Ovary (tissue), 7 donors: ENCODE measurements at regions not wholly inside any gene's neighbourhood (a gene's known extent, or its start where the extent isn't known, plus 50 kb on each side); places are given as distances from the start of the nearest gene placed in this dataset.

ENCODE experiments used
- DNase-seq, 5 donors: peaks; one replicate each; pipeline ENCODE4 v3.0.0-alpha.2; 2019 to 2020
- H3K27ac ChIP-seq, 2 donors: fragments of 200-600 bp; one replicate each; pipeline versions ENCODE4 v1.5.1 to v1.8.0; 2019 to 2022
- H3K27me3 ChIP-seq: fragments of 200-600 bp; one replicate; pipeline ENCODE4 v1.8.0; 2022
- H3K36me3 ChIP-seq: fragments of 200-600 bp; sonication (generic); one replicate; pipeline ENCODE4 v1.5.1; 2019
- H3K4me1 ChIP-seq: one replicate; pipeline ENCODE4 v1.8.1; 2013; ENCODE audit warnings: mild to moderate bottlenecking, moderate library complexity; ENCODE audit not compliant: insufficient read depth
- H3K4me3 ChIP-seq: fragments of 200-600 bp; sonication (generic); one replicate; pipeline ENCODE4 v1.5.1; 2017
- H3K9me3 ChIP-seq, 2 donors: fragments of 200-600 bp in 1 of 2; sonication (generic) in 1 of 2; one replicate each; pipeline versions ENCODE4 v1.5.1 to v1.8.1; 2013 to 2019; ENCODE audit warnings: mild to moderate bottlenecking in 1 of 2, moderate library complexity in 1 of 2
- EP300 ChIP-seq: sonication (generic); formaldehyde crosslinking; IDR thresholded peaks from one replicate; pipeline ENCODE4 v1.6.1; 2017; ENCODE audit warnings: antibody characterized with exemption
- POLR2A ChIP-seq: fragments of 450-650 bp; IDR thresholded peaks from one replicate; pipeline ENCODE4 v1.6.1; 2017; ENCODE audit warnings: antibody characterized with exemption, mild to moderate bottlenecking, moderate library complexity
- WGBS, 3 donors: extraction: QIAGEN DNeasy Blood & Tissue Kit in 1 of 3; methylation state at CpG; one replicate each; pipeline versions ENCODE4 v1.1.5 to v1.1.7; 2013 to 2017; 5-methylcytosine and 5-hydroxymethylcytosine counted together
- intact Hi-C, 4 donors: fragments of 100-400 bp; cut with DNase I; formaldehyde crosslinking; loops; one replicate each; pipeline versions ENCODE4 v1.11.0 to v1.15.1; 2022 to 2023
- TF ChIP-seq, protein P1 (sequence below), 3 donors: fragments of 450-650 bp in 2 of 3; fragments of 200-600 bp in 1 of 3; IDR thresholded peaks; one replicate each; pipeline versions ENCODE4 v1.5.1 to v1.8.0; 2016 to 2022; ENCODE audit warnings: antibody characterized with exemption in 3 of 3, mild to moderate bottlenecking in 1 of 3
- donor health status: DM: no; HTN: no; CAD: no; lungs with moderate emphysema.
- donor health status: DM: no; HTN: no; CAD: no.
- donor health status: Bipolar disorder and iron deficiency.
- donor health status: DM: no; HTN: no; CAD: no.
- donor health status: DM: yes; HTN: yes; CAD: no.

- no peak for DNase-seq
- Histone ChIP-seq H3K9me3 (no peaks in the 10 kb centered on the region), H3K27ac (no peak overlapping the region), H3K4me3 (no peak overlapping the region), H3K4me1 (no peaks in the 10 kb centered on the region), H3K27me3 (no peaks in the 10 kb centered on the region), H3K36me3 (no peaks in the 10 kb centered on the region)
- TF ChIP-seq EP300 (no peak), POLR2A (no peak)
- TF ChIP-seq, protein P1, sequence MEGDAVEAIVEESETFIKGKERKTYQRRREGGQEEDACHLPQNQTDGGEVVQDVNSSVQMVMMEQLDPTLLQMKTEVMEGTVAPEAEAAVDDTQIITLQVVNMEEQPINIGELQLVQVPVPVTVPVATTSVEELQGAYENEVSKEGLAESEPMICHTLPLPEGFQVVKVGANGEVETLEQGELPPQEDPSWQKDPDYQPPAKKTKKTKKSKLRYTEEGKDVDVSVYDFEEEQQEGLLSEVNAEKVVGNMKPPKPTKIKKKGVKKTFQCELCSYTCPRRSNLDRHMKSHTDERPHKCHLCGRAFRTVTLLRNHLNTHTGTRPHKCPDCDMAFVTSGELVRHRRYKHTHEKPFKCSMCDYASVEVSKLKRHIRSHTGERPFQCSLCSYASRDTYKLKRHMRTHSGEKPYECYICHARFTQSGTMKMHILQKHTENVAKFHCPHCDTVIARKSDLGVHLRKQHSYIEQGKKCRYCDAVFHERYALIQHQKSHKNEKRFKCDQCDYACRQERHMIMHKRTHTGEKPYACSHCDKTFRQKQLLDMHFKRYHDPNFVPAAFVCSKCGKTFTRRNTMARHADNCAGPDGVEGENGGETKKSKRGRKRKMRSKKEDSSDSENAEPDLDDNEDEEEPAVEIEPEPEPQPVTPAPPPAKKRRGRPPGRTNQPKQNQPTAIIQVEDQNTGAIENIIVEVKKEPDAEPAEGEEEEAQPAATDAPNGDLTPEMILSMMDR (IDR thresholded peaks at IDR 0.05), result no peak
- intact Hi-C loops, result no loop called here
Measured at GRCh38 chr5:118043531-118043930, 944.8 kb downstream of the DTWD2 start.

GRCh38 chr5:118042076-118042475 is 946.3 kb downstream of the DTWD2 start:
- Histone ChIP-seq H3K36me3 (no peaks in the 10 kb centered on the region), H3K27me3 (no peaks in the 10 kb centered on the region), H3K9me3 (no peaks in the 10 kb centered on the region), H3K4me3 (no peak overlapping the region), H3K27ac (no peak overlapping the region), H3K4me1 (no peaks in the 10 kb centered on the region)
- DNase-seq, result no peak
- 84 to 89% (median 89%) methylated on average over 2 of the region's 2 CpGs for WGBS, 3 donors
- TF ChIP-seq POLR2A (no peak), EP300 (no peak)
- TF ChIP-seq, protein P1 (IDR thresholded peaks at IDR 0.05), result no peak
- intact Hi-C loops, result no loop called here

DNA sequence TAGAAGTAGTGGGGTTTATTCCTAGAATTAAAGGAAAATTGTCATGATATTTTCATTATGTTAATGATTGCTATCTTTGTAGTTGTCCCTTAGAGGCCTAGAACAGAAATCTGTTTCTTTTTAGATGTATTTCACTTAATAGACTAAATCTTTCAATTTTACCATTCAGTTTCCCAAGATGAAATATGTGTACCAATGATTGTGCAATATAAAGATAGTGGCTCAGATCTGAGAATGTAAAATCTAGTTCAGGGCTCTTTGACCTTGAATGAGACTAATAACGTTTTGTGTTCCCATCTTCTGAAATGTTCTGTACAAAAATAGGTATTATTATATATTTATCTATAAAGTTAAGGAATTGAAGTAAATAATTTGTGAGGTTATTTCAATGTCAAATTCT is 947.9 kb downstream of the DTWD2 start:
- WGBS, 3 donors, result 9 to 22% (median 12%) methylated on average over 1 of the region's 1 CpG
- no peaks in the 10 kb centered on the region for H3K9me3 ChIP-seq
- intact Hi-C loops, result no loop called here
- H3K27ac ChIP-seq, result no peak overlapping the region
- H3K4me3 ChIP-seq, result no peak overlapping the region
- TF ChIP-seq, protein P1 (IDR thresholded peaks at IDR 0.05), result no peak
- TF ChIP-seq POLR2A, result no peak
- no peak for TF ChIP-seq EP300
- H3K4me1 ChIP-seq, result no peaks in the 10 kb centered on the region
- DNase-seq, result no peak
- H3K36me3 ChIP-seq, result no peaks in the 10 kb centered on the region
- no peaks in the 10 kb centered on the region for H3K27me3 ChIP-seq

DNA sequence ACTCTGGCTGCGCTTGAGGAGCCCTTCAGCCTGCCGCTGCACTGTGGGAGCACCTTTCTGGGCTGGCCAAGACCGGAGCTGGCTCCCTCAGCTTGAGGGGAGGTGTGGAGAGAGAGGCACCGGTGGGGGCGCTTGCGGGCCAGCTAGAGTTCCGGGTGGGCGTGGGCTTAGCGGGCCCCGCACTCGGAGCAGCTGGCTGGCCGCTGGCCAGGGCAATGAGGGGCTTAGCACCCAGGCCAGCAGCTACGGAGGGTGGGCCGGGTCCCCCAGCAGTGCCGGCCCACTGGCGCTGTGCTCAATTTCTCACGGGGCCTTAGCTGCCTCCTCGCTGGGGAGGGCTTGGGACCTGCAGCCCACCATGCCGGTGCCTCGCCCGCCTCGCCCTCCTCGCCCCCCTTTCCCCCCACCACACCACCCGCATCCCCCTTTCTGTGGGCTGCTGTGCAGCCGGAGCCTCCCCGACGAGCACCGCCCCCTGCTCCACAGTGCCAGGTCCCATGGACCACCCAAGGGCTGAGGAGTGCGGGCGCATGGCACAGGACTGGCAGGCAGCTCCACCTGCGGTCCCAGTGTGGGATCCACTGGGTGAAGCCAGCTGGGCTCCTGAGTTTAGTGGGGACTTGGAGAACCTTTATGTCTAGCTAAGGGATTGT is 954.5 kb downstream of the DTWD2 start:
- no peaks in the 10 kb centered on the region for H3K4me1 ChIP-seq
- TF ChIP-seq POLR2A (no peak), EP300 (no peak)
- TF ChIP-seq, protein P1 (IDR thresholded peaks at IDR 0.05), result no peak
- intact Hi-C loops, result no loop called here
- H3K4me3 ChIP-seq, result no peak overlapping the region
- no peaks in the 10 kb centered on the region for H3K9me3 ChIP-seq
- no peaks in the 10 kb centered on the region for H3K36me3 ChIP-seq
- no peaks in the 10 kb centered on the region for H3K27me3 ChIP-seq
- H3K27ac ChIP-seq, result no peak overlapping the region
- 91 to 96% (median 94%) methylated on average over 26 to 31 of the region's 31 CpGs for WGBS, 3 donors
- DNase-seq, result no peak
